ENCODE measurements at regions not wholly inside any gene's neighbourhood (a gene's known extent, or its start where the extent isn't known, plus 50 kb on each side); places are given as distances from the start of the nearest gene placed in this dataset.

- DNase-seq (ENCODE audit: low read depth) = no peak
- H3K4me3 ChIP-seq (ENCODE audit: low read depth, low read length) = no peak overlapping the region
- TF ChIP-seq CTCF (IDR thresholded peaks at IDR 0.05; ENCODE audit: insufficient read depth, low read depth, low read length) = no peak
Observed at GRCh38 chr4:114398410-114398809, 200.2 kb upstream of the UGT8 start.

- H3K4me3 ChIP-seq (ENCODE audit: low read depth, low read length) = no peak overlapping the region
- no peak for TF ChIP-seq CTCF (IDR thresholded peaks at IDR 0.05; ENCODE audit: insufficient read depth, low read depth, low read length)
- DNase-seq (ENCODE audit: low read depth) = no peak
Observed at GRCh38 chr4:114399105-114399504, 199.5 kb upstream of the UGT8 start.

GRCh38 chr4:114400531-114400930 lies 198.1 kb upstream of the UGT8 start:
- no peak overlapping the region for H3K4me3 ChIP-seq (ENCODE audit: low read depth, low read length)
- no peak for DNase-seq (ENCODE audit: low read depth)
- TF ChIP-seq CTCF (IDR thresholded peaks at IDR 0.05; ENCODE audit: insufficient read depth, low read depth, low read length) = no peak

GRCh38 chr4:114401483-114401882 lies 197.1 kb upstream of the UGT8 start:
- TF ChIP-seq CTCF (IDR thresholded peaks at IDR 0.05; ENCODE audit: insufficient read depth, low read depth, low read length) = no peak
- no peak for DNase-seq (ENCODE audit: low read depth)
- no peak overlapping the region for H3K4me3 ChIP-seq (ENCODE audit: low read depth, low read length)

- no peak overlapping the region for H3K4me3 ChIP-seq (ENCODE audit: low read depth, low read length)
- TF ChIP-seq CTCF (IDR thresholded peaks at IDR 0.05; ENCODE audit: insufficient read depth, low read depth, low read length) = no peak
- no peak for DNase-seq (ENCODE audit: low read depth)
Observed at GRCh38 chr4:114417214-114417613, 181.4 kb upstream of the UGT8 start.

- no peak overlapping the region for H3K4me3 ChIP-seq (ENCODE audit: low read depth, low read length)
- TF ChIP-seq CTCF (IDR thresholded peaks at IDR 0.05; ENCODE audit: insufficient read depth, low read depth, low read length) = no peak
- DNase-seq (ENCODE audit: low read depth) = no peak
Observed at GRCh38 chr4:114420069-114420468, 178.5 kb upstream of the UGT8 start.

GRCh38 chr4:114423582-114423981 lies 175.0 kb upstream of the UGT8 start:
- H3K4me3 ChIP-seq (ENCODE audit: low read depth, low read length) = no peak overlapping the region
- DNase-seq (ENCODE audit: low read depth) = no peak
- no peak for TF ChIP-seq CTCF (IDR thresholded peaks at IDR 0.05; ENCODE audit: insufficient read depth, low read depth, low read length)

All from fibroblast of villous mesenchyme (primary cell).